Activated CD8-positive, alpha-beta memory T cell treated with anti-CD3 and anti-CD28 coated beads for 48 hours (primary cell): ENCODE measurements at regions not wholly inside any gene's neighbourhood (a gene's known extent, or its start where the extent isn't known, plus 50 kb on each side); places are given as distances from the start of the nearest gene placed in this dataset.
"Not testable (repeated sequence)": the region's sequence is repeated elsewhere in the genome, so short reads cannot be mapped to it uniquely, and the experiment has no call there.

ENCODE experiments used
- DNase-seq, 3 experiments: peaks; one replicate each; pipeline ENCODE4 v3.0.0-alpha.2; 2020; ENCODE audit warnings: low read depth in 2 of 3, low spot score in 2 of 3

DNA sequence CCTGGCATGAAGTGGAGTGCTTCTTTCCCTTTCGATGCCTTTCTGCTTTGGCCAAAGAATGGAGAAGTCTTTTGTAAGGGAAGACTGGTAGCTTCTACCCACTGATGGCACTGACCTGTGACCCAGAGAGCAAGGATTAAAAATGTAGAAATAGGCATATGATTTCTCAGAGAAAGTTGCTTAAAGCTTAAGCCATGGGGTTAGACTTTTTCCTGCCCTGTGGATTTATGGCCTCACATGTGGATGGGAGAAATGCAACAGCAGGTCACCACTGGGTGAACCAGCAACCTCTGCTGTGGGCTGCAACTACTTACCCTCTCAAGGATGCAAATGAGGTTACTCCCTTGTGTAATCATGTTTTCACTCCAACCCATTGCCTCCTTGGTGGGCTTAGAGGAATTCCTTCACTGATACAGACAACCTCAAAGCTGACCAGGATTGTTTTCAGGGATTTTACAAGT, 86.7 kb upstream of the CDC42EP3 start:
- not testable (repeated sequence) for DNase-seq

DNA sequence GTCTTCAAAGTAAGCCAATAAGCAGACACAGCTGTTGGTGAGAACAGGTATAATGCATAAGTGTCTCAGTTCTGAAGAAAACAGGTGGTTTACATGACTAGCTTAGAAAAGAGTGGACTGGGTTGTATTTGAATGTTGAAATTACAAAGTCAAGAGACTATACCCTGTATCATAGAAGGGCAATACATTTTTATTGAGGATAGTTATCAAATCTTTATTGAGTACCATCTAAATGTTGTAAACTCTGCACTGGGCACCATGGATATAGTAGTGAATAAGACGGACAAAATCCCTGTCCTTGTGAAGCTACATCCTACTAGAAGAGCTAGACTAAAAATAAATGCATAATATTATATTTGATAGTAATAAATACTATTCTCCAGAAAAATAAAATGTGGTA, 88.5 kb upstream of the CDC42EP3 start:
- DNase-seq, result not testable (repeated sequence)

- no peak for DNase-seq
Observed at GRCh38 chr2:37760471-37760870, 89.0 kb upstream of the CDC42EP3 start.

DNA sequence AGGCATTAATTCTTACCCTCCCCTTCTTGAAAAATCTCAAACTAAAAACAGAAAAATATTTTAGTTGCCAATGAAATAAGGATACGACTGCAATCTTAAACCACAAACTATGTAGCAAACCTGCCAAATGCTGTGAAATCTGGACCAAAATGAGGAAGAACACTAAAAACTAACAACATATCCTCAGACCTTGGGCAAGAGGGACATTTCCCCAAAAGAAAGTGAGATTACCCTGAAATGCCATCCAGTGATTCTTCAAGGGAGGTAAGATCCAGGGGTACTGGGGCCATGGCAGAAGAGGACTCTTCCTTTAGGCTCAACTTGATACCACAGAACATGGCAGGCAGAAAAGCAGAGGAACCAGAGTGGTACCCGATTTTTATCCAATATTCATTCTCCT, 90.8 kb upstream of the CDC42EP3 start:
- DNase-seq, result not testable (repeated sequence)

- DNase-seq, result no peak
Observed at GRCh38 chr2:37764739-37765138, 93.3 kb upstream of the CDC42EP3 start.

DNA sequence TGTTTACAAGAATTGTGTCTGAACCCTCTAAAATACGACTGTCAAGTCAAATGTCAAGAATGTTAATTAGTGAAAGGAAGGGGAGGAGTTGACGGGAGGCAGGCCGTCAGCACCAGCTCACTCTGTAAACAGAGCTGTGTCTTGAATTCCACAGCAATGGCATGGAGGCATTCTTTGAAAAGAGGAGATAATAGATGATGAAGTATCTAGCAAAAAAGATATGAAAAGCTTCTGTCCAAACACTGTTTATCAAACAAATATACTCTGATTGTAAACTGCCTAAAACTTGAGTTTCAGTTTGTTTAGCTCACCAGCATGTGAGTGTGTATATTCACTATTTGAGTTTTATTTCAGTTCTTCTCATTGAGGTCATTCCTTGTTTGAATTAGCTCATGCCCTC, 94.7 kb upstream of the CDC42EP3 start:
- DNase-seq, result no peak

- DNase-seq, result no peak
Observed at GRCh38 chr2:37767046-37767445, 95.6 kb upstream of the CDC42EP3 start.

DNA sequence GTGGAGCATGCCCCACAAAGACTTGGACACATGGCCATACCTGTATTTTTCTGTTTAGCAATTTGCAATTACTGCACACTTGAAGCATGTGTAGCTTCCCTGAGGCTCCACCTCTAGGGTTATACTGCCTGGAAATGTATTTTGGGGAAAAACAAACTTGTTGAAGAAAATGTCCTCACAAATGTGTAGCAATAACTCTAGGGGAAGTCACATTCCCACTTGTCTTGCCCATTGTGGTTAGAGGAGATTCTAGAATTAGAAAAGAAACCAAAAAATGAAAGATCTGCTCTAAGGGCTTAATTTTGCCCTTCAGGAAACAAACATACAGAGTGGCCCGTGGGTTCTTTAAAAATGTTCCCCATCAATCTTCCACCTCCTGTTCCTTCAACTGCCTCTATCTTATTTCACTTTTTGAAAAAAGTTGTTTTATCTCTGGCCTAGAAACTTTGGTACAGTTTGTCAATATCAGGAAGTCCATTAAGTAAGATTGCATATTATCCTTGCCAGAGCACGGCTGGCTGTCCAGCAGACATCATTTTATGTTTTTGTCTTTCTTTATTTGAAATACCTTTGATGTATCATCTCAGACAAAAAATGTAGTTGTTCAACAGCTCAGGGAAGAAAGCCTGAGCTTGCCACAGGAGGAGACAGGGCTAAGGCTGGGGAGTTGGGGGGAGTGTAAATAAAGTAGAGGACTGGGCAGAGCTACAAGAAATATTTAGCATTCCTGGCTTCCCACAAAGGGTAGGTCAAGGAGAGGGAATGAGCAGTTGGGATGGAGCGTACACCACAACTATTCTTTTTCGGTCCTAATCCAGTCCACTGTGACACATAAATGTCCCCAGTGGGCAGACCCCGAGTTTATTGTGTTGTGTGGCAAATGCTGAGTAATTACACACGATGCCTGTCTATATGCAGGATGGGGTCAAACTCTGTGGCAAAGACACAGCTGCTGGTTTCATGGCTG, 96.8 kb upstream of the CDC42EP3 start:
- no peak for DNase-seq

DNA sequence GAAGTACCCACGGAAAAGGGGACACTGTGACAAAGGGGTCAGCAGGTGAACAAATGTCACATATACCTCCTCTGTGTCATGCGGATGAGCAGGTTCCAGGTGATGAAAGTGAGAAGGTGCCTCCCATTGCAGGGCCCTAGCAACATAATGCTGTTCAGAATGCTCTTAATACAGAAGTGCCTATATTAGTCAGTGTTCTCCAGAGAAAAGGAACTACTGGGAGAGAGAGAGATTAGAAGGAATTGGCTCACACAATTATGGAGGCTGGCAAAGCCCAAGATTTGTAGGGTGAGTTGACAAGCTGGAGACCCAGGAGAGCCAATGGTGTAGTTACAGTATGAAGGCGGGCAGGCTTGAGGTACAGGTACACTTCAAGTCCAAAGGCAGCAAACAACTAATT, 98.1 kb upstream of the CDC42EP3 start:
- DNase-seq, result no peak

GRCh38 chr2:37770797-37771196, 99.4 kb upstream of the CDC42EP3 start:
- DNase-seq, result no peak

GRCh38 chr2:37771600-37772088, 100.2 kb upstream of the CDC42EP3 start:
- no peak for DNase-seq

- DNase-seq, result no peak
Observed at GRCh38 chr2:37773371-37774130, 102.1 kb upstream of the CDC42EP3 start.

GRCh38 chr2:37774171-37774944, 102.9 kb upstream of the CDC42EP3 start:
- DNase-seq, result not testable (repeated sequence)

- DNase-seq, result no peak
Observed at GRCh38 chr2:37774976-37775907, 103.8 kb upstream of the CDC42EP3 start.

DNA sequence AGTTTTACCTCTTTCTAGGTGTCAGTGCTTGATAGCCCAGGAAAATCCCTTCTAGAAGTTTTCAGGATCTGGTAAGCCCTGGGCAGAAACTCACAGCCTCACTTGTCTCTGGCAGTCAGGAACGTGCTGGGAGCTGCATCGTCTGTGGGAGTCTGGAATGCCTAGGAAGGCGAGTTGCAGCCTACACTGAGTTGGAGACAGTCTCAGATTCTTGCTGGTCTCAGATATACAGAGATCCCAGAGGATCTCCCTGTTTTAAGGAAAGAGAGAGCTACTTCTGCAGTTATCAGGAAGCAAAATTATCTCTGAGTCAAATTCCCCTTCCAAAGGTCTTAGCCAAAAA, 104.4 kb upstream of the CDC42EP3 start:
- no peak for DNase-seq

GRCh38 chr2:37776487-37776886, 105.0 kb upstream of the CDC42EP3 start:
- no peak for DNase-seq

DNA sequence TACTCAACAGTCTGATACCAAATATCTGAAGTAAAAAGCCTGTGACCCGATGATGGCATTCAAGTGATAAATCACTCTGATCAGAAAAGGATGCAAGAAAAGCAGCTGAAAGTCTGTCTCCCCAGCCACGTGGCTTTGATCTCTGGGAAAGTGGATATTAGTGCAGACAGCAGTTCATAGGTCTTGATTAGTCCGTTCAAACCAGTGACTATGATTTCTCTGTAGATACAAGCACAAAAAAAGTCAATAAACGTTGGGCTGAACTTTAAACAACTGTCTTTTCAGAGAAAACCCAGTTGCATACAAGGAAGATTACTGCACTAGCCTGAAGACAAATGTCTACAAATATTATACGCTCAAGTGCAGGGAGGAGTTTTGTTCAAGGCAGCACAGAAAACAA, 107.7 kb upstream of the CDC42EP3 start:
- no peak for DNase-seq

- DNase-seq, result no peak
Observed at GRCh38 chr2:37779611-37780386, 108.4 kb upstream of the CDC42EP3 start.

DNA sequence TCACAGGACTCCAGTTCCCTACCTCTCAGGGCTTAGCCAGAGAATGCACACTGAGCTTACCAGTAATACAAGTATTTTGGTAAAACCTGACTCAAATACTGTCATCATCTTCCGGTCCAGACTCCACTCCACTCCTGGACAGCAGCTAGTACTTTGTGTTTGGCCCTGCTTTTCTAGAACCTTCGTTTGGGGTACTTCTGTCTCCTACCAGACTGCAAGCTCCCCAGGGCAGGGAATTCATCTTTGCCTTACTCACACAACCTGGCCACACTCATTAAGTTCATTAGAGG, 108.9 kb upstream of the CDC42EP3 start:
- no peak for DNase-seq

DNA sequence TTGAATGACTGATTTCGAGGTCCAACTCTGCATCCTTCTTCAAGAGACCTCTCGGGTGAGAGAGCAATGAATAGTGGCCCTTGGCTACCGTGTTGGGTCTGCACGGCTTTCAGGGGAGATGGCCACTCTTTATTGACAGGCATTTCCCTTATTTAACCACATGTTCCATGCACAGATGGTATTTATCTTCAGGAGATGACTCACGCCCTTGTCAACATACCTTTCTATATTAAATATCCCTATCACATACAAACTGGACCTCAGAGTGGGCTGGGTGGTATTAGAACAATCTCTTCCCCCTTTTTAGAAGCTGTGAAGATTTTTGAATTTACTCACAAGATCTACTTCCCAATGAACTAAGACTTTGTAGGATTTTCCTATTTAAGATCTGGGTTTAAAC, 109.6 kb upstream of the CDC42EP3 start:
- no peak for DNase-seq
